H9 (cell line): ENCODE measurements at regions not wholly inside any gene's neighbourhood (a gene's known extent, or its start where the extent isn't known, plus 50 kb on each side); places are given as distances from the start of the nearest gene placed in this dataset.

Experiments used
- DNase-seq: peaks from one replicate; pipeline ENCODE4 v3.0.0-alpha.2; 2017
- H2AFZ ChIP-seq: one replicate; pipeline ENCODE4 v1.6.1; 2013; ENCODE audit warnings: mild to moderate bottlenecking, low read length, control low read depth, moderate library complexity
- H2AK5ac ChIP-seq: 2 replicates; pipeline ENCODE4 v1.6.1; 2013; ENCODE audit warnings: low read length, control low read depth, mixed read lengths; ENCODE audit not compliant: insufficient read length
- H2BK120ac ChIP-seq: one replicate; pipeline ENCODE4 v1.6.1; 2013; ENCODE audit warnings: low read depth, mild to moderate bottlenecking, low read length, control low read depth, inconsistent platforms; ENCODE audit not compliant: poor library complexity, severe bottlenecking
- H2BK12ac ChIP-seq: 2 replicates; pipeline ENCODE4 v1.6.1; 2013; ENCODE audit warnings: low read length, control low read depth, mixed read lengths, low read depth; ENCODE audit not compliant: insufficient read length
- H2BK15ac ChIP-seq: 2 replicates; pipeline ENCODE4 v1.6.1; 2013; ENCODE audit warnings: low read depth, low read length, control low read depth
- H2BK20ac ChIP-seq: one replicate; pipeline ENCODE4 v1.6.1; 2013; ENCODE audit warnings: low read depth, mild to moderate bottlenecking, low read length, control low read depth, inconsistent platforms; ENCODE audit not compliant: poor library complexity, severe bottlenecking
- H2BK5ac ChIP-seq: 2 replicates; pipeline ENCODE4 v1.6.1; 2013; ENCODE audit warnings: low read length, control low read depth, mixed read lengths; ENCODE audit not compliant: insufficient read length
- H3K14ac ChIP-seq: 2 replicates; pipeline ENCODE4 v1.6.1; 2013; ENCODE audit warnings: low read length, control low read depth; ENCODE audit not compliant: insufficient read depth
- H3K18ac ChIP-seq: 2 replicates; pipeline ENCODE4 v1.6.1; 2013; ENCODE audit warnings: low read depth, mild to moderate bottlenecking, mixed read lengths, low read length, control low read depth; ENCODE audit not compliant: insufficient read length
- H3K23ac ChIP-seq: 2 replicates; pipeline ENCODE4 v1.6.1; 2013; ENCODE audit warnings: low read length, control low read depth, mixed read lengths, low read depth; ENCODE audit not compliant: insufficient read length
- H3K23me2 ChIP-seq: 2 replicates; pipeline ENCODE4 v1.6.1; 2013; ENCODE audit warnings: low read depth, mild to moderate bottlenecking, mixed read lengths, low read length, control low read depth; ENCODE audit not compliant: insufficient read length, poor library complexity, severe bottlenecking
- H3K27ac ChIP-seq: 2 replicates; pipeline ENCODE4 v1.5.1; 2013; ENCODE audit warnings: low read length, control low read depth, mixed read lengths, low read depth; ENCODE audit not compliant: insufficient read length
- H3K27me3 ChIP-seq: 2 replicates; pipeline ENCODE4 v1.6.1; 2013; ENCODE audit warnings: low read length, control low read depth, inconsistent platforms; ENCODE audit not compliant: insufficient read depth
- H3K4ac ChIP-seq: 2 replicates; pipeline ENCODE4 v1.6.1; 2013; ENCODE audit warnings: low read depth, mild to moderate bottlenecking, control low read depth, inconsistent platforms, low read length, moderate library complexity
- H3K4me1 ChIP-seq: 2 replicates; pipeline ENCODE4 v1.6.1; 2013; ENCODE audit warnings: low read length, control low read depth, inconsistent platforms; ENCODE audit not compliant: insufficient read depth
- H3K4me2 ChIP-seq: 2 replicates; pipeline ENCODE4 v1.6.1; 2013; ENCODE audit warnings: low read length, control low read depth, mixed read lengths; ENCODE audit not compliant: insufficient read length, insufficient read depth
- H3K56ac ChIP-seq: 2 replicates; pipeline ENCODE4 v1.6.1; 2013; ENCODE audit warnings: low read depth, mild to moderate bottlenecking, mixed read lengths, low read length, control low read depth; ENCODE audit not compliant: insufficient read length
- H3K79me1 ChIP-seq: 2 replicates; pipeline ENCODE4 v1.6.1; 2013; ENCODE audit warnings: low read depth, mild to moderate bottlenecking, moderate library complexity, low read length, control low read depth, inconsistent platforms; ENCODE audit not compliant: insufficient read depth, poor library complexity, severe bottlenecking
- H3K79me2 ChIP-seq: 2 replicates; pipeline ENCODE4 v1.6.1; 2013; ENCODE audit warnings: low read length, control low read depth, inconsistent platforms; ENCODE audit not compliant: insufficient read depth
- H3K9ac ChIP-seq: 2 replicates; pipeline ENCODE4 v1.6.1; 2013; ENCODE audit warnings: low read length, control low read depth, mixed read lengths; ENCODE audit not compliant: insufficient read length; ENCODE audit errors: extremely low read depth
- H3K9me3 ChIP-seq: one replicate; pipeline ENCODE4 v1.6.1; 2013; ENCODE audit warnings: low read depth, low read length, inconsistent platforms; ENCODE audit not compliant: control insufficient read depth
- H3T11ph ChIP-seq: one replicate; pipeline ENCODE4 v1.6.1; 2013; ENCODE audit warnings: mild to moderate bottlenecking, low read length, control low read depth, inconsistent platforms
- H4K20me1 ChIP-seq: one replicate; pipeline ENCODE4 v1.6.1; 2013; ENCODE audit not compliant: control insufficient read depth, insufficient read length, insufficient read depth
- H4K5ac ChIP-seq: 2 replicates; pipeline ENCODE4 v1.6.1; 2013; ENCODE audit warnings: low read depth, mild to moderate bottlenecking, mixed read lengths, low read length, control low read depth; ENCODE audit not compliant: insufficient read length
- H4K8ac ChIP-seq: replicated peaks from 2 replicates; pipeline ENCODE4 v1.6.1; 2013; ENCODE audit warnings: low read length, control low read depth, mixed read lengths, low read depth; ENCODE audit not compliant: insufficient read length
- H4K91ac ChIP-seq: 2 replicates; pipeline ENCODE4 v1.6.1; 2013; ENCODE audit warnings: low read depth, mild to moderate bottlenecking, moderate library complexity, mixed read lengths, low read length, control low read depth; ENCODE audit not compliant: insufficient read length
- H3K27ac Mint-ChIP-seq, 3 experiments: 2 replicates in 2 of 3; 3 replicates in 1 of 3; pipeline ENCODE4 v1.8.0; 2020 to 2021; ENCODE audit warnings: mixed read lengths in 3 of 3, mild to moderate bottlenecking in 1 of 3, moderate library complexity in 1 of 3
- H3K27me3 Mint-ChIP-seq: 2 replicates; pipeline ENCODE4 v1.8.0; 2021; ENCODE audit warnings: low read depth, mild to moderate bottlenecking, moderate library complexity, mixed read lengths
- H3K36me3 Mint-ChIP-seq, 3 experiments: 2 replicates in 2 of 3; 3 replicates in 1 of 3; pipeline ENCODE4 v1.8.0; 2020 to 2021; ENCODE audit warnings: low read depth in 3 of 3, mixed read lengths in 3 of 3; ENCODE audit not compliant: insufficient read depth in 1 of 3
- H3K4me1 Mint-ChIP-seq, 2 experiments: 2 replicates each; pipeline ENCODE4 v1.8.0; 2020; ENCODE audit warnings: mixed read lengths in 2 of 2
- H3K4me3 Mint-ChIP-seq, 2 experiments: 2 replicates in 1 of 2; 3 replicates in 1 of 2; pipeline ENCODE4 v1.8.0; 2020 to 2021; ENCODE audit warnings: mild to moderate bottlenecking in 2 of 2, mixed read lengths in 2 of 2, moderate library complexity in 1 of 2
- H3K9me3 Mint-ChIP-seq, 2 experiments: 2 replicates in 1 of 2; 3 replicates in 1 of 2; pipeline ENCODE4 v1.8.0; 2020; ENCODE audit warnings: mild to moderate bottlenecking in 2 of 2, mixed read lengths in 2 of 2, moderate library complexity in 1 of 2
- TF ChIP-seq, protein P1 (sequence below): fragments of 200-600 bp; sonication (generic); conservative IDR thresholded peaks from 3 replicates; pipeline ENCODE4 v1.8.0; 2021; ENCODE audit warnings: antibody characterized with exemption, mild to moderate bottlenecking

DNA sequence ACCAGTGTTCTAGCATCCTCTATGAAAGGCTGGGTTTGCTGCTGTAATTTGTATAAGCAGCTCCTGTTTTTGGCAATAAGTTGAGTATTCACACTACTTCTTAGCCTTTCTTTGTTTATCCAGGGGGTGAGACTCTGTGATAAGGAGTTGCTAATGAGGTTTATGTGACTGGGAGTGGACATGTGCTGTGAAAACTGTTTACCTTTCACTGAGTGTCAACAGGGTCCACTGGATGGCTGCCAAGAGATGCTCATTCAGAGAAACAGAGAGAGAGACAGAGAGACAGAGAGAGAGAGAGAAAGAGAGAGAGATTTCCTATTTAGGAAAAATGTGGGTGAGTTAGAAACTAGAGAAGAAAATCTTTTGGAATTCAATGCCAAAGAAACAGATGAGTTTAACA, 233.9 kb downstream of the CHIC2 start:
- TF ChIP-seq, protein P1, sequence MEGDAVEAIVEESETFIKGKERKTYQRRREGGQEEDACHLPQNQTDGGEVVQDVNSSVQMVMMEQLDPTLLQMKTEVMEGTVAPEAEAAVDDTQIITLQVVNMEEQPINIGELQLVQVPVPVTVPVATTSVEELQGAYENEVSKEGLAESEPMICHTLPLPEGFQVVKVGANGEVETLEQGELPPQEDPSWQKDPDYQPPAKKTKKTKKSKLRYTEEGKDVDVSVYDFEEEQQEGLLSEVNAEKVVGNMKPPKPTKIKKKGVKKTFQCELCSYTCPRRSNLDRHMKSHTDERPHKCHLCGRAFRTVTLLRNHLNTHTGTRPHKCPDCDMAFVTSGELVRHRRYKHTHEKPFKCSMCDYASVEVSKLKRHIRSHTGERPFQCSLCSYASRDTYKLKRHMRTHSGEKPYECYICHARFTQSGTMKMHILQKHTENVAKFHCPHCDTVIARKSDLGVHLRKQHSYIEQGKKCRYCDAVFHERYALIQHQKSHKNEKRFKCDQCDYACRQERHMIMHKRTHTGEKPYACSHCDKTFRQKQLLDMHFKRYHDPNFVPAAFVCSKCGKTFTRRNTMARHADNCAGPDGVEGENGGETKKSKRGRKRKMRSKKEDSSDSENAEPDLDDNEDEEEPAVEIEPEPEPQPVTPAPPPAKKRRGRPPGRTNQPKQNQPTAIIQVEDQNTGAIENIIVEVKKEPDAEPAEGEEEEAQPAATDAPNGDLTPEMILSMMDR, result no peak
- Histone ChIP-seq H3K4ac (no peak overlapping the region), H3K56ac (no peak overlapping the region), H2BK5ac (no peak overlapping the region), H3K4me2 (no peak overlapping the region), H3K27ac (no peak overlapping the region), H3K23ac (no peak overlapping the region), H3K14ac (no peak overlapping the region), H3K9me3 (peaks cover 18% of the 10 kb centered on the region), H2BK15ac (no peak overlapping the region), H3K79me1 (no peaks in the 10 kb centered on the region), H2BK120ac (no peak overlapping the region), H4K20me1 (no peaks in the 10 kb centered on the region), H3T11ph (no peak overlapping the region), H4K91ac (no peak overlapping the region), H3K27me3 (no peaks in the 10 kb centered on the region), H4K8ac (no peak overlapping the region), H3K9ac (no peak overlapping the region), H3K23me2 (no peaks in the 10 kb centered on the region), H4K5ac (no peak overlapping the region), H2BK20ac (no peak overlapping the region), H2AFZ (no peak overlapping the region), H3K4me1 (no peaks in the 10 kb centered on the region), H3K18ac (no peak overlapping the region), H3K79me2 (no peaks in the 10 kb centered on the region), H2AK5ac (no peak overlapping the region), H2BK12ac (no peak overlapping the region)
- Mint-ChIP-seq H3K9me3 (peaks cover 68 to 73% of the 10 kb centered on the region in 2 experiments), H3K36me3 (peaks cover 13 to 30% (median 27%) of the 10 kb centered on the region in 3 experiments; a peak in 6 of 7 replicates), H3K27ac (no peak overlapping the region), H3K4me3 (no peak overlapping the region), H3K4me1 (no peaks in the 10 kb centered on the region), H3K27me3 (peaks cover 6% of the 10 kb centered on the region)
- no peak for DNase-seq
